GM12891 (cell line): ENCODE measurements at regions not wholly inside any gene's neighbourhood (a gene's known extent, or its start where the extent isn't known, plus 50 kb on each side); places are given as distances from the start of the nearest gene placed in this dataset.
"Not testable (repeated sequence)": the region's sequence is repeated elsewhere in the genome, so short reads cannot be mapped to it uniquely, and the experiment has no call there.

Experiments
- DNase-seq: peaks from one replicate; pipeline ENCODE4 v3.0.0; 2011; ENCODE audit warnings: low spot score; ENCODE audit not compliant: insufficient read length
- FAIRE-seq: peaks from 2 replicates; lab custom pipeline; 2011; peaks lifted over from hg19 to GRCh38; lab: Jason Lieb, UNC
- PAX5 ChIP-seq: IDR thresholded peaks from 2 replicates; pipeline ENCODE4 v1.6.1; 2011; ENCODE audit warnings: low read length, moderate library complexity, mild to moderate bottlenecking; ENCODE audit not compliant: insufficient read depth, severe bottlenecking
- POLR2A ChIP-seq: IDR thresholded peaks from 2 replicates; pipeline ENCODE4 v1.6.1; 2011; ENCODE audit warnings: low read depth, low read length, control low read depth
- POLR2AphosphoS5 ChIP-seq: IDR thresholded peaks from 2 replicates; pipeline ENCODE4 v1.6.1; 2011; ENCODE audit warnings: low read depth, low read length, control low read depth
- POU2F2 ChIP-seq: IDR thresholded peaks from 2 replicates; pipeline ENCODE4 v1.6.1; 2011; ENCODE audit warnings: low read depth, mild to moderate bottlenecking, control low read depth, low read length, moderate library complexity
- SPI1 ChIP-seq: IDR thresholded peaks from 2 replicates; pipeline ENCODE4 v1.6.1; 2011; ENCODE audit warnings: low read depth, low read length, control low read depth
- TAF1 ChIP-seq: IDR thresholded peaks from 2 replicates; pipeline ENCODE4 v1.6.1; 2011; ENCODE audit warnings: low read depth, low read length, control low read depth

GRCh38 chr7:112959276-112959675, 127.4 kb downstream of the GPR85 start:
- DNase-seq (no peak), FAIRE-seq (no peak)
- TF ChIP-seq POLR2AphosphoS5 (no peak), PAX5 (no peak), SPI1 (no peak), POLR2A (no peak), TAF1 (no peak), POU2F2 (no peak)

DNA sequence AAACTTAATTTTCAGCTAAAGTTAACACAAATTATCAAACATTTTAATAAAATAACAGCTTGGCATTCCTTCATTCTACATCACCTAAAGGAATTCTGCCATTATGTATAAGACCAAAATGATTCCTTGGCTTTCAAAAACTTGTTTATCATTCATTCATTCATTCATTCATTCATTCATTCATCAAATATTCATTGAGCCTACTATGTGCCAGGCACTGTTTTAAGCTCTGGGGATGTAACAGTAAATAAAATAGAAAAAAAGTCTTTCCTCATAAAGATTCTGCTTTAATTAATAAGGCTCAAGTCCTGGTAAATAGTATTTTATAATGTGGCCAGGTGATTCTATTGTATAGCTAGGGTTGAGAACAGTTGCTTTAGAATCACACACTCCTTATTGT, 127.9 kb downstream of the GPR85 start:
- TF ChIP-seq PAX5 (no peak), POLR2A (no peak), POLR2AphosphoS5 (no peak), TAF1 (no peak), POU2F2 (no peak), SPI1 (no peak)
- DNase-seq: no peak
- no peak for FAIRE-seq

DNA sequence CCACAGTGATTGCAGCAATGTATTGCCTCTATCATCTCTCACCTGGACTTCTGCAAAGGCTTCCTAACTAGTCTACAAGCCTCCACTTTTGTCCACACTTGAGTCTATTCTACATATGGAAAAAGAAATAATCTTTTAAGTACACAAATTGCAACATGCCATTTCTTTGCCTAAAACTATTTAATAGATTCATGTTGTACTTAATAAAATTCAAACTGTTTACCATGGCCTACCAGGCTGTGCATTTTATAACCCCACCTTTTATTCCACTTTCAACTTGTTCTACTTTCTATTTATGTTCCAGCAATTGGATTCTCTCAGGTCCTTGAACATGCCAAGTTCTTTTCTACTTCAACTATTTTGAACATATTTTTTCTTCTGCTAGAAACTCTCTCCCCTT, 128.7 kb downstream of the GPR85 start:
- DNase-seq: no peak
- FAIRE-seq: no peak
- TF ChIP-seq TAF1 (no peak), POLR2AphosphoS5 (no peak), POU2F2 (no peak), PAX5 (no peak)

DNA sequence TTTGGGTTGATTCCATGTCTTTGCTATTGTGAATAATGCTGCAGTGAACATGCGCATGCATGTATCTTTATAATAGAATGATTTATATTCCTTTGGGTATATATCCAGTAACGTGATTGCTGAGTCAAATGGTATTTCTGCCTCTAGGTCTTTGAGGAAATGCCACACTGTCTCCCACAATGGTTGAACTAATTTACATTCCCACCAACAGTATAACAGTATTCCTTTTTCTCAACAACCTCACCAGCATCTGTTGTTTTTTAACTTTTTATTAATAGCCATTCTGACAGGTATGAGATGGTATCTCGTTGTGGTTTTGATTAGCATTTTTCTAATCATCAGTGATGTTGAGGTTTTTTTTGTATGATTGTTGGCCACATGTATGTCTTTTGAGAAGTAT, 133.6 kb downstream of the GPR85 start:
- not testable (repeated sequence) for FAIRE-seq, DNase-seq

DNA sequence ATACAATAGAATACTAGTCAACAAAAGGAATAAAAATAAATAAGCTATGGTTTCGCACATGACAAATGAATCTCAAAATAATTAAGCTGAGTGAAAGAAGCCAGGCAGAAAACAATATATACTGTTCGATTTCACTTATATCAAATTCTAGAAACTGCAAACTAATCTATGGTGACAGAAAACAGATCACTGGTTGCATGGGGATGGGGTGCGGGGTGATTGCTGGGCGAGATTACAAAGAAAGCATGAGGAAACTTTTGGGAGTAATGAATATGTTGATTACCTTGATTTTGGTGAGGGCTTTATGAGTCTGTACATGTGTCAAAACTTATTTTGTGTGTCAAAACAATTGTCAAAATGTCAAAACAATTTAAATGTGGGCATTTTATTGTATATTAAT, 135.6 kb downstream of the GPR85 start:
- FAIRE-seq: no peak
- DNase-seq: no peak
- TF ChIP-seq POLR2A (no peak), TAF1 (no peak), SPI1 (no peak), PAX5 (no peak), POU2F2 (no peak), POLR2AphosphoS5 (no peak)

GRCh38 chr7:112949682-112950081, 136.9 kb downstream of the GPR85 start:
- not testable (repeated sequence) for FAIRE-seq

DNA sequence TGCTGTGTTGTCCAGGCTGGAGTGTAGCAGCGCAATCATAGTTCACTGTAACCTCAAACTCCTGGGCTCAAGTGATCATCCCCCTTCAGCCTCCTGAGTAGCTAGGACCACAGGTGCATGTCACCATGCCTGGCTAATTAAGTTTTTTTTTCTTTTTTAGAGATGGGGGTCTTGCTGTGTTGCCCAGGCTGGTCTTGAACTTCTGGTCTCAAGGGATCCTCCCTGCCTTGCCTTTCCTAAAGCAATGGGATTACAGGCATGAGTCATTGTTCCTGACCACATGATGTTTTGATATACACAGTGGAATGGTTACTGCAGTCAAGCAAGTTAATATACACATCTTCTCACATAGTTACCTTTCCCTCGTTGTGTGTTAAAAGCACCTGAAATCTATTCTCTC, 140.3 kb downstream of the GPR85 start:
- FAIRE-seq: no peak
- no peak for DNase-seq
- TF ChIP-seq POLR2A: no peak
- TF ChIP-seq PAX5: no peak
- no peak for TF ChIP-seq SPI1
- TF ChIP-seq POLR2AphosphoS5: no peak
- no peak for TF ChIP-seq POU2F2
- no peak for TF ChIP-seq TAF1

More at GRCh38 chr7:112949682-112950081, 136.9 kb downstream of the GPR85 start:
- DNase-seq: not testable (repeated sequence)

- TF ChIP-seq POU2F2 (no peak), TAF1 (no peak), PAX5 (no peak), POLR2AphosphoS5 (no peak), SPI1 (no peak), POLR2A (no peak)
- no peak for DNase-seq
- no peak for FAIRE-seq
Measured at GRCh38 chr7:112945046-112945445, 141.6 kb downstream of the GPR85 start.

DNA sequence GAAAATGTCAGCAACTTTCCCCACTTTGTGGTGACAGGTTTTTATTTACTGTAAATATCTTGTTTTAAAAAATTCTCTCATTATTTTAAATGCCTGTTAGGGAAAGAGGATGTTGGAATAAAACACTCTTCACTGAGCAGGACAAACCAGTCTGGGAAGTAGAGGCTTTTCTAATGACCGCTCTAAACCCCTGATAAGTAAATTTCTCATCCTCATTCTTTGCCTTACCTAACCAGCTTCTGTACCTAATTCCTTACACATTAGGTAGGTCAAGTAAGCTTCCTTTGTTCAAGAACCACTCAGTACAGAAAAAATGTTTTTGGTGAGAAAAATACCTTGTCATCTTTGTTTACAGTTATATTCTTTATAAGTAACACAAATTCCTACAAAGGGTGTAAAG, 143.6 kb downstream of the GPR85 start:
- DNase-seq: no peak
- no peak for TF ChIP-seq TAF1
- TF ChIP-seq POLR2AphosphoS5: no peak
- TF ChIP-seq SPI1: no peak
- no peak for TF ChIP-seq POLR2A
- no peak for TF ChIP-seq POU2F2
- no peak for TF ChIP-seq PAX5
- no peak for FAIRE-seq

- not testable (repeated sequence) for FAIRE-seq, DNase-seq
Measured at GRCh38 chr7:112942125-112942524, 144.5 kb downstream of the GPR85 start.

DNA sequence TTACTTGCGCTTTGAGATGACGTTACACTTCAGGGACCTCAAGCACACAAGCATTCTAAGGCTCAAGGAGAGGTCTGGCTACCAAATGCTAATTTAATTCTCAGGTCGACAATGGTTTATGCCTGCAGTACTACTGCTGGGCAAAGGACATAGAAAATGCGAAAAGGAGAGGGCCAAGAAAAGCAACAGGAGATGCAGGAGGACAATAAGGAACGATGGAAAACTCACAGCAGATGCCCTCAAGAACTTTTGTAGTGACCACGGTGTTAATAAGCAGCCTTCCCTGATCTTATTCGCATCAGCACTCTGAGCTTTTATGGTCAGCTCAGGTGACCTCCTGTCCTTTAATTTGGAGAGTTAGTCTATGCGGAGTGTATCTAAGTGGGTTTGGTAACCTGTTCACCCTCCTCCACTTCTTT, 146.3 kb downstream of the GPR85 start:
- no peak for DNase-seq
- no peak for FAIRE-seq
- no peak for TF ChIP-seq SPI1
- no peak for TF ChIP-seq POLR2AphosphoS5
- no peak for TF ChIP-seq TAF1
- TF ChIP-seq PAX5: no peak
- peak; percentile 72 for TF ChIP-seq POLR2A
- no peak for TF ChIP-seq POU2F2
